ENCODE measurements at regions not wholly inside any gene's neighbourhood (a gene's known extent, or its start where the extent isn't known, plus 50 kb on each side); places are given as distances from the start of the nearest gene placed in this dataset.

GRCh38 chr2:126990605-126991532 lies 92.2 kb downstream of the TEX51 start:
- no peak for DNase-seq

GRCh38 chr2:126994340-126994777 lies 95.7 kb downstream of the TEX51 start:
- DNase-seq = no peak

- DNase-seq = no peak
These were observed 97.1 kb downstream of the TEX51 start for GRCh38 chr2:126995621-126996377.

GRCh38 chr2:126996378-126996699 lies 97.6 kb downstream of the TEX51 start:
- no peak for DNase-seq

Data from CD4-positive, alpha-beta T cell treated with Interleukin-12 subunit alpha and Interleukin-12 subunit beta, for 1 hour (primary cell).